ENCODE measurements at regions not wholly inside any gene's neighbourhood (a gene's known extent, or its start where the extent isn't known, plus 50 kb on each side); places are given as distances from the start of the nearest gene placed in this dataset.

DNA sequence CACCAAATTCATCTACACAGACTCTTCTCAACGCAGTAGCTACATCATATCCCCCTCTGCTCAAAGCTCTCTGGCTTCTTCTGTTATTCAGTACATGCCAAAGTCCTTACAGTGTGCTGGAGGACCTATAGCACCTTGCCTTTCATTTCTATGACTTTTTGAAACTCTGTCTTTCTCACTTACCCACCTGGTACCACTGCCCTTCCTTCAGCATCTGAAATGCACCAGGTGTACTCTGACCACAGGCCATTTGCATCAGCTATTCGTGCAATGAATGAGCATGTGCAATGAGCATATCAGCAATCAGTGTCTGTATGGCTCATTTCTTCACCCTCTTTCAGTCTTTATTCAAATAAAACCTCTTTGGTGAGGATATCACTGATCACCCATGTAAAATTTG, 399.9 kb downstream of the RAB28 start:
- POLR2A ChIA-PET (ENCODE audit: low non-redundant PET), result no interaction called here
- TF ChIP-seq, protein P1, sequence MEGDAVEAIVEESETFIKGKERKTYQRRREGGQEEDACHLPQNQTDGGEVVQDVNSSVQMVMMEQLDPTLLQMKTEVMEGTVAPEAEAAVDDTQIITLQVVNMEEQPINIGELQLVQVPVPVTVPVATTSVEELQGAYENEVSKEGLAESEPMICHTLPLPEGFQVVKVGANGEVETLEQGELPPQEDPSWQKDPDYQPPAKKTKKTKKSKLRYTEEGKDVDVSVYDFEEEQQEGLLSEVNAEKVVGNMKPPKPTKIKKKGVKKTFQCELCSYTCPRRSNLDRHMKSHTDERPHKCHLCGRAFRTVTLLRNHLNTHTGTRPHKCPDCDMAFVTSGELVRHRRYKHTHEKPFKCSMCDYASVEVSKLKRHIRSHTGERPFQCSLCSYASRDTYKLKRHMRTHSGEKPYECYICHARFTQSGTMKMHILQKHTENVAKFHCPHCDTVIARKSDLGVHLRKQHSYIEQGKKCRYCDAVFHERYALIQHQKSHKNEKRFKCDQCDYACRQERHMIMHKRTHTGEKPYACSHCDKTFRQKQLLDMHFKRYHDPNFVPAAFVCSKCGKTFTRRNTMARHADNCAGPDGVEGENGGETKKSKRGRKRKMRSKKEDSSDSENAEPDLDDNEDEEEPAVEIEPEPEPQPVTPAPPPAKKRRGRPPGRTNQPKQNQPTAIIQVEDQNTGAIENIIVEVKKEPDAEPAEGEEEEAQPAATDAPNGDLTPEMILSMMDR (conservative IDR thresholded peaks at IDR 0.05; ENCODE audit: low read depth, low read length), result no peak
- TF ChIP-seq EZH2 (IDR thresholded peaks at IDR 0.05; ENCODE audit: borderline replicate concordance, low read depth, low read length, poor library complexity, severe bottlenecking), result no peak
- no peak for DNase-seq (ENCODE audit: low spot score)
- H3K9me3 ChIP-seq (ENCODE audit: low read depth, low read length, poor library complexity, severe bottlenecking), result peaks cover 8% of the 10 kb centered on the region
- H3K4me3 ChIP-seq (ENCODE audit: low read depth, low read length, poor library complexity, severe bottlenecking), result no peak overlapping the region
- no peaks in the 10 kb centered on the region for H3K4me1 ChIP-seq (ENCODE audit: insufficient read depth, low read length, poor library complexity, severe bottlenecking)
- no peaks in the 10 kb centered on the region for H3K27me3 ChIP-seq (replicated peaks; ENCODE audit: insufficient read depth, low read depth, low read length, poor library complexity)
- no peak overlapping the region for H3K27ac ChIP-seq (ENCODE audit: low read depth, low read length, poor library complexity, severe bottlenecking)
- BruUV-seq (replicated peaks), result no TSS peak
- intact Hi-C loops (cut with micrococcal nuclease; ENCODE audit: unreplicated experiment), result no loop called here
- no peaks in the 10 kb centered on the region for H3K36me3 ChIP-seq (ENCODE audit: insufficient read depth, low read length, poor library complexity, severe bottlenecking)
- CTCF ChIA-PET, result no interaction called here

DNA sequence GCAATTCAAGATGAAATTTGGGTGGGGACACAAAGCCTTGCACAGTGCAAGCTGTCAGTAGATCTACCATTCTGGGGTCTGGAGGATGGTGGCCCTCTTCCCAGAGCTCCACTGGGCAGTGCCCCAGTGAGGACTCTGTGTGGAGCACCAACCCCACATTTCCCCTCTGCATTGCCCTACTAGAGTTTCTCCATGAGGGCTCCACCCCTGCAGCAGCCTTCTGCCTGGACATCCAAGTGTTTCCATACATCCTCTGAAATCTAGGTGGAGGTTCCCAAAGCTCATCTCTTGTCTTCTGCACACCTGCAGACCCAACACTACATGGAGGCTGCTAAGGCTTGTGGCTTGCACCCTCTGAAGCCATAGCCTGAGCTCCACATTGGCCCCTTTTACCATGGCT, 402.3 kb downstream of the RAB28 start:
- ChIA-PET POLR2A (ENCODE audit: low non-redundant PET) (no interaction called here), CTCF (no interaction called here)
- no peak for DNase-seq (ENCODE audit: low spot score)
- H3K9me3 ChIP-seq (ENCODE audit: low read depth, low read length, poor library complexity, severe bottlenecking), result peaks cover 8% of the 10 kb centered on the region
- no peaks in the 10 kb centered on the region for H3K36me3 ChIP-seq (ENCODE audit: insufficient read depth, low read length, poor library complexity, severe bottlenecking)
- no peak overlapping the region for H3K27ac ChIP-seq (ENCODE audit: low read depth, low read length, poor library complexity, severe bottlenecking)
- no peaks in the 10 kb centered on the region for H3K27me3 ChIP-seq (replicated peaks; ENCODE audit: insufficient read depth, low read depth, low read length, poor library complexity)
- intact Hi-C loops (cut with micrococcal nuclease; ENCODE audit: unreplicated experiment), result no loop called here
- H3K4me3 ChIP-seq (ENCODE audit: low read depth, low read length, poor library complexity, severe bottlenecking), result no peak overlapping the region
- no peak for TF ChIP-seq EZH2 (IDR thresholded peaks at IDR 0.05; ENCODE audit: borderline replicate concordance, low read depth, low read length, poor library complexity, severe bottlenecking)
- no peaks in the 10 kb centered on the region for H3K4me1 ChIP-seq (ENCODE audit: insufficient read depth, low read length, poor library complexity, severe bottlenecking)
- BruUV-seq (replicated peaks), result no TSS peak

DNA sequence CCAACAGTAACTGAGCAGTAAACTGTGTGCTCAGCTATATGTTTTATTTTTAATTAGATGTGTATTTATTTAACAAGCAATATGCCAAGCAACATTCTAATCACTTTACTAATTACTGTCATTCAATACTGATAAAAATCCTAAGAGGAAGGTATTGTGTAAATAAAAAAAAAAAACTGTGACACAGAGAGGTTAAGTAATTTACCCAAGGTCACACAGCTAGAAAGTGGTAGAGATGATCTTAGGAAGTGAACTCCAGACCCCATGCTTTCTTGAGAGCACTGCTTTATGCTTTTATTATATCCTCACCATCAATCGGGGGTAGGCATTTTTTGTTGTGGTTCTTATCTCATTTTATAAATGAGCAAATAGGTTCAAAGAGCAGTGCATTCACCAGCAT, 417.1 kb downstream of the RAB28 start:
- BruUV-seq (replicated peaks), result no TSS peak
- intact Hi-C loops (cut with micrococcal nuclease; ENCODE audit: unreplicated experiment), result no loop called here
- CTCF ChIA-PET, result no interaction called here

DNA sequence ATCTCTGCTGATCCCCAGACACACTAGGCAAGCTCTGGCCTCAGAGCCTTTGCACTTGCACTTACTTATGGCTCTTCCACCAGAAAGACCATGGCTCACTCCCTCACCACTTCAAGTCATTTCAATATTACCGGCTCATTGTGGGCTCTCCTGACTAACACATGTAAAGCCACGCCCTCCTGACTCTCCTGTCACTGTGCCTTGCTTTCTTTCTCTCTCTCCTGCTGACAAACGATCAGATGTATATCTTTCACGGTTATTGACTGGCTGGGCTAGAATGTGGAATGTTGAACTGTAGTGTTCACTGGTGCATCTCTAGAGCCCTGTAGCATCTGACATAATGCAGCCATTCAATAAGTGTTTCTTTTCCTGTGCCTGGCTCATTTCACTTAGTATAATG, 425.1 kb downstream of the RAB28 start:
- no peak for DNase-seq (ENCODE audit: low spot score)
- ChIA-PET CTCF (no interaction called here), POLR2A (ENCODE audit: low non-redundant PET) (no interaction called here)
- no peaks in the 10 kb centered on the region for H3K9me3 ChIP-seq (ENCODE audit: low read depth, low read length, poor library complexity, severe bottlenecking)
- TF ChIP-seq EZH2 (IDR thresholded peaks at IDR 0.05; ENCODE audit: borderline replicate concordance, low read depth, low read length, poor library complexity, severe bottlenecking), result no peak
- TF ChIP-seq, protein P1 (conservative IDR thresholded peaks at IDR 0.05; ENCODE audit: low read depth, low read length), result no peak
- BruUV-seq (replicated peaks), result no TSS peak
- no peaks in the 10 kb centered on the region for H3K4me1 ChIP-seq (ENCODE audit: insufficient read depth, low read length, poor library complexity, severe bottlenecking)
- no peak overlapping the region for H3K4me3 ChIP-seq (ENCODE audit: low read depth, low read length, poor library complexity, severe bottlenecking)
- intact Hi-C loops (cut with micrococcal nuclease; ENCODE audit: unreplicated experiment), result no loop called here
- no peaks in the 10 kb centered on the region for H3K36me3 ChIP-seq (ENCODE audit: insufficient read depth, low read length, poor library complexity, severe bottlenecking)
- H3K27ac ChIP-seq (ENCODE audit: low read depth, low read length, poor library complexity, severe bottlenecking), result no peak overlapping the region
- no peaks in the 10 kb centered on the region for H3K27me3 ChIP-seq (replicated peaks; ENCODE audit: insufficient read depth, low read depth, low read length, poor library complexity)

More for the DNA sequence above, 417.1 kb downstream of the RAB28 start:
- H3K4me3 ChIP-seq (ENCODE audit: low read depth, low read length, poor library complexity, severe bottlenecking), result no peak overlapping the region
- POLR2A ChIA-PET (ENCODE audit: low non-redundant PET), result no interaction called here
- DNase-seq (ENCODE audit: low spot score), result no peak
- no peaks in the 10 kb centered on the region for H3K27me3 ChIP-seq (replicated peaks; ENCODE audit: insufficient read depth, low read depth, low read length, poor library complexity)
- H3K27ac ChIP-seq (ENCODE audit: low read depth, low read length, poor library complexity, severe bottlenecking), result no peak overlapping the region
- TF ChIP-seq, protein P1 (conservative IDR thresholded peaks at IDR 0.05; ENCODE audit: low read depth, low read length), result no peak
- TF ChIP-seq EZH2 (IDR thresholded peaks at IDR 0.05; ENCODE audit: borderline replicate concordance, low read depth, low read length, poor library complexity, severe bottlenecking), result no peak
- H3K4me1 ChIP-seq (ENCODE audit: insufficient read depth, low read length, poor library complexity, severe bottlenecking), result no peaks in the 10 kb centered on the region
- H3K9me3 ChIP-seq (ENCODE audit: low read depth, low read length, poor library complexity, severe bottlenecking), result no peaks in the 10 kb centered on the region
- H3K36me3 ChIP-seq (ENCODE audit: insufficient read depth, low read length, poor library complexity, severe bottlenecking), result no peaks in the 10 kb centered on the region

All from A673 (cell line).